ENCODE measurements at regions not wholly inside any gene's neighbourhood (a gene's known extent, or its start where the extent isn't known, plus 50 kb on each side); places are given as distances from the start of the nearest gene placed in this dataset.

GRCh38 chr15:70314018-70314354, 216.3 kb upstream of the TLE3 start:
- TF ChIP-seq CTCF (IDR thresholded peaks at IDR 0.05): no peak
- TF ChIP-seq POLR2AphosphoS5 (IDR thresholded peaks at IDR 0.05): no peak
- TF ChIP-seq EP300 (IDR thresholded peaks at IDR 0.05): no peak
- TF ChIP-seq POLR2A (IDR thresholded peaks at IDR 0.05): no peak

Data from stomach (tissue), 4 donors.